IPS-15b (cell line): ENCODE measurements at regions not wholly inside any gene's neighbourhood (a gene's known extent, or its start where the extent isn't known, plus 50 kb on each side); places are given as distances from the start of the nearest gene placed in this dataset.

Experiments
- H3K27me3 ChIP-seq: one replicate; pipeline ENCODE4 v1.6.1; 2013; ENCODE audit warnings: low read length; ENCODE audit not compliant: control insufficient read depth, insufficient read depth
- H3K36me3 ChIP-seq: one replicate; pipeline ENCODE4 v1.6.1; 2013; ENCODE audit warnings: low read length; ENCODE audit not compliant: control insufficient read depth, insufficient read depth
- H3K4me1 ChIP-seq: one replicate; pipeline ENCODE4 v1.6.1; 2013; ENCODE audit warnings: mild to moderate bottlenecking, low read length; ENCODE audit not compliant: control insufficient read depth, insufficient read depth
- H3K4me3 ChIP-seq: one replicate; pipeline ENCODE4 v1.5.1; 2013; ENCODE audit warnings: low read depth, low read length
- H3K9ac ChIP-seq: one replicate; pipeline ENCODE4 v1.6.1; 2013; ENCODE audit warnings: low read depth, mild to moderate bottlenecking, low read length
- H3K9me3 ChIP-seq: one replicate; pipeline ENCODE4 v1.6.1; 2013; ENCODE audit warnings: mild to moderate bottlenecking, low read length; ENCODE audit not compliant: control insufficient read depth, insufficient read depth

DNA sequence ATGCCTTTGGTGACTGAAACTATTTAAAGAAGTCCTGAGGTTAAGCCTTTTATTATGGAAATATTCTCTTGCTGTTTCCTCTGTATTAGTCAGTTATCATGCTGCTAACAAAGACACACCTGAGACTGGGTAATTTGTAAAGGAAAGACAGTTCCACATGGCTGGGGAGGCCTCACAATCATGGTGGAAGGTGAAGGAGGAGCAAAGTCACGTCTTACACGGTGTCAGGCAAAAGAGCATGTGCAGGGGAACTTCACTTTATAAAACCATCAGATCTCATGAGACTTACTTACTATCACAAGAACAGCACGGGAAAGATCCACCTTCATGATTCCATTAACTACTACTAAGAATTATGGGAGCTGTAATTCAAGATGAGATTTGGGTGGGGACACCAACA is 121.2 kb upstream of the GPR26 start:
- Histone ChIP-seq H3K4me1 (no peaks in the 10 kb centered on the region), H3K4me3 (no peak overlapping the region), H3K27me3 (no peaks in the 10 kb centered on the region), H3K36me3 (no peaks in the 10 kb centered on the region), H3K9ac (no peak overlapping the region), H3K9me3 (no peaks in the 10 kb centered on the region)

DNA sequence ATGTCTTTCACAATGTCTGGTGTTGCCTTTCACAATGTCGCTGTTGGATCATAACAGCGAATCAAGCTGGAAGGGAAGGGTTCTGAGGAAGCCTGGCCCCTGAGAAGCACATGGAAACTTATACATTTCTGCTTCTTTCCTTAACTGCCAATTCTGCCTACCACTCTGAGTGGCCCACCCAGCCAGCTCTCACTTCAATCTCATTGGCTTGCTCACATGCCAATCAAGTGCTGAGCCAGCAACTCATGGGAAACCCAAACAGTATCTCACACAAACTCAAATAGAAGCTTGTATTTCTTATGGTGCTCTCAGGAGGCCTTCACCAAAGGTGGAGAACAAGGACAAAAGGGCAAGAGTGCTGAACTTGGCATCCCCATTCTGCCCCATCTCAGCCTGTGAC is 117.4 kb upstream of the GPR26 start:
- Histone ChIP-seq H3K4me1 (no peaks in the 10 kb centered on the region), H3K4me3 (no peak overlapping the region), H3K27me3 (no peaks in the 10 kb centered on the region), H3K9ac (no peak overlapping the region), H3K36me3 (no peaks in the 10 kb centered on the region), H3K9me3 (no peaks in the 10 kb centered on the region)

DNA sequence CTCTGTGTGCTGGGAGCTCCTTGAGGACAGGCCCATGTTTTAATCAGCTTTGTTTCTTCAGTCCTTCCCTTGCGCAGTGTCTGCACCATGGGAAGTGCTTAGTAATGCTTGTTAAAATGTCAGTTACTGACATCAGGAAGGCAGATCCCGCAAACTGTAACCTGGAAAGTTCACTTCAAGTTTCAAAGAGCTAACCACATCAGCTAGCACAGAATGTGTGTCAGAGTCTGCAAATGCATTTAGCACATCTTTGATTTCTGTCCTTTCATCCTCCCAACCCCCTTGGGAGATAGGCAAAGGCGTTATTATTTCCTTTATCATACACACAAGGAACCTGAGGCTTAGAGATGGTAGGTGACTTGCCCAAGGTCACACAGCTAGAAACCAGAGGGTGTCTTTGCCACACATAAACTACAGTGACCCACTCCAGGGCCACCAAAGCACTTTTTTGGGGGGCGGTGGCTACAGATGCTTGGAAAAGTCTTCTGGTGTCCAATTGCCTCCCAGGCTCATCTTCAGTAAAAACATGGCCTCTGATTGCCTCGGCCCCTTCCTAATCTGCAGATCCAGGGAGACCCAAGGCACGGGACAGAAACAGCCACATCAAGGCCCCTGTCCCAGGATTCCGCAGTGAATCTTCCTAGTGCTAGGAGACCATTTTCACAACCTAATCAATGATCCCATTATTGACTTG is 116.2 kb upstream of the GPR26 start:
- no peaks in the 10 kb centered on the region for H3K27me3 ChIP-seq
- no peaks in the 10 kb centered on the region for H3K9me3 ChIP-seq
- H3K36me3 ChIP-seq: no peaks in the 10 kb centered on the region
- H3K4me1 ChIP-seq: no peaks in the 10 kb centered on the region
- H3K9ac ChIP-seq: no peak overlapping the region
- H3K4me3 ChIP-seq: no peak overlapping the region

- Histone ChIP-seq H3K9ac (no peak overlapping the region), H3K36me3 (no peaks in the 10 kb centered on the region), H3K27me3 (no peaks in the 10 kb centered on the region), H3K9me3 (no peaks in the 10 kb centered on the region), H3K4me3 (no peak overlapping the region), H3K4me1 (no peaks in the 10 kb centered on the region)
Observed at GRCh38 chr10:123550675-123551096, 115.5 kb upstream of the GPR26 start.

GRCh38 chr10:123551259-123551658 is 114.9 kb upstream of the GPR26 start:
- Histone ChIP-seq H3K9ac (no peak overlapping the region), H3K36me3 (no peaks in the 10 kb centered on the region), H3K9me3 (no peaks in the 10 kb centered on the region), H3K4me3 (no peak overlapping the region), H3K27me3 (no peaks in the 10 kb centered on the region), H3K4me1 (no peaks in the 10 kb centered on the region)

DNA sequence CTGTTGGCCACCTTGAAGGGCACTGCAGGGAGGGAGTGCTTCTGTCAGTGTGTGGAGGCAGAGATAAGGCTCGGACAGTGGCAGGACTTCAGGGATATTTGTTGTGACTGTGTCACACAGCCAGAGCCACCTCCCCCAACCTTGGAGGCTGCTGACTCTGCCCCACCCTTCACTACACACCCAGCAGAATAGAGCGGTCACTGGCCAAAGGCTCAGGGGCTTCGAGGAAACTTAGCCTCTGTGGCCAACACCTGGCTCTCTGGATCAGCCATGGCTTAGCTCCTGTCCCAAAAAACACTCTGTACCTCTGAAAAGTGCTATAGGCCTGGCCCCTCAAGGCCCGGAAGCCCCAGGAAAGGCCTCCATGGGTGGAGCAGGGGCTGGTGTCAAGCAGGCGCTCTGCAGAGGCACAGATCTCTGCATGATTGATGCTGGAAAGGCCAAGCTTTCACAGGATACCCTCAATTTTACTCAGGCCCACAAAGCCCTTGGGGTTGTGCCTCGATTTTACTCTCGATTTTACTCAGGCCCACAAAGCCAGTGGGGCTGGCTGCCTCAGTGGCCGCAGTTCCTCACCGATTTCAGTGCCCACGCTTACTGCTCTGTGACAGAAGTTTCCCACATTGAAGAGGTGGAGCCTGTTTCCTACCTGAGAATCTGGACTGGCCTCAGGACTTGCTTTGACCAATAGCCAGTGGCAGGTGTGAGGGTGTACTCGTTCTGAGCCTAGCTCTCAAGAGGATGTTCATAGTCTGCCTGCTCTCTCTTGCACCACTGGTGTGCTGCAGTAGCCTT is 113.2 kb upstream of the GPR26 start:
- Histone ChIP-seq H3K4me3 (no peak overlapping the region), H3K9me3 (no peaks in the 10 kb centered on the region), H3K9ac (no peak overlapping the region), H3K27me3 (no peaks in the 10 kb centered on the region), H3K36me3 (no peaks in the 10 kb centered on the region), H3K4me1 (no peaks in the 10 kb centered on the region)

DNA sequence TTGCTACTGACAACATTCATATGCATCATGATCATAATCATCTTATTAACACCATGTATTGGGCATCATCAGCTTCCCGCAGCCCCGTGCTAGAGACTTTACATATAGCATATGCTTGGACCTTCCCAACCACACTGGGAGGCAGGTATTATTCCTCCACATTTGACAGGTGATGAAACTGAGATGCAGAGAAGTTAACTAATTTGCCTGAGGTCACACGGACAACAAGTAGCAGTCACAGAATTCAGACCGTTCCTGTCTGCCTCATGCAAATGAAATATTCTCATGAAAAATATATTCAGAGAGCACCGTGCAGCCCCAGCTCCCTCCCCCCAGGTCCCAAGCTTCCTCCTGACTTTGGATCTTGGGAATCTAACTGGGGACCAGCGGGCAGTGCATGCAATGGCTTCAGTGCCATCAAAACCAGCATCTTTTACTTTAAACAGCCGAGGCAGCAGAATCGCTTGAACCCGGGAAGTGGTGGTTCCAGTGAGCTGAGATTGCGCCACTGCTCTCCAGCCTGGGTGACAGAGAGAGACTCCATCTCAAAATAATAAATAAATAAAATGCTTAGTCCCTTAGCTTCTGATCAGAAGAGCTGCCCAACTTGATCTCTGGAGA is 112.2 kb upstream of the GPR26 start:
- H3K9ac ChIP-seq: no peak overlapping the region
- no peaks in the 10 kb centered on the region for H3K36me3 ChIP-seq
- no peaks in the 10 kb centered on the region for H3K27me3 ChIP-seq
- no peaks in the 10 kb centered on the region for H3K9me3 ChIP-seq
- H3K4me1 ChIP-seq: no peaks in the 10 kb centered on the region
- H3K4me3 ChIP-seq: no peak overlapping the region

GRCh38 chr10:123554656-123555055 is 111.5 kb upstream of the GPR26 start:
- H3K27me3 ChIP-seq: no peaks in the 10 kb centered on the region
- H3K36me3 ChIP-seq: no peaks in the 10 kb centered on the region
- no peak overlapping the region for H3K4me3 ChIP-seq
- H3K4me1 ChIP-seq: no peaks in the 10 kb centered on the region
- H3K9me3 ChIP-seq: no peaks in the 10 kb centered on the region
- H3K9ac ChIP-seq: no peak overlapping the region

DNA sequence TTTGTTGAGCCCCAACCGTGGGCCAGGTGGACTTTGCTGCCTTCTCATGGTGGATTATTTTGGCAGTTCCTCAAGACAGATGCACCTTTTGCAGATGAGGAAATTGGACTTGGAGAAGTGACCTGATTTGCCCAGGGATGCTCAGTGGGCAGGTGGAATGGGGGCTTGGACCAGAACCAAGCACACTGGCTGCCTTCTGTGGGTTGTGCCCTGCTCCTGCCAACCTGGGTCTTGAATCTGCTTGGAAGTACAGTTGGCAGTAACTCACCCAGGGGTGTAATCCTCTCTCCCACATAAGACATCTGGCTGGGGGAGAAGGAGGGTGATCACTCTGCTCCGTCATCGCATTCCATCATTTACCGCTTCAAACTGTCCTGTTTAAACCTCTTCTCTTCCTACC is 110.5 kb upstream of the GPR26 start:
- H3K36me3 ChIP-seq: no peaks in the 10 kb centered on the region
- no peak overlapping the region for H3K4me3 ChIP-seq
- no peaks in the 10 kb centered on the region for H3K27me3 ChIP-seq
- no peaks in the 10 kb centered on the region for H3K9me3 ChIP-seq
- no peaks in the 10 kb centered on the region for H3K4me1 ChIP-seq
- no peak overlapping the region for H3K9ac ChIP-seq

- H3K36me3 ChIP-seq: no peaks in the 10 kb centered on the region
- no peak overlapping the region for H3K4me3 ChIP-seq
- no peaks in the 10 kb centered on the region for H3K27me3 ChIP-seq
- no peaks in the 10 kb centered on the region for H3K9me3 ChIP-seq
- H3K4me1 ChIP-seq: no peaks in the 10 kb centered on the region
- no peak overlapping the region for H3K9ac ChIP-seq
Observed at GRCh38 chr10:123556049-123556448, 110.1 kb upstream of the GPR26 start.

- Histone ChIP-seq H3K27me3 (no peaks in the 10 kb centered on the region), H3K9ac (no peak overlapping the region), H3K9me3 (no peaks in the 10 kb centered on the region), H3K4me1 (no peaks in the 10 kb centered on the region), H3K36me3 (no peaks in the 10 kb centered on the region), H3K4me3 (no peak overlapping the region)
Observed at GRCh38 chr10:123556736-123557135, 109.4 kb upstream of the GPR26 start.
